ENCODE measurements at regions not wholly inside any gene's neighbourhood (a gene's known extent, or its start where the extent isn't known, plus 50 kb on each side); places are given as distances from the start of the nearest gene placed in this dataset.
A peak's percentile ranks its signal among the peaks of the same experiment; 100 is the strongest.

GRCh38 chr14:82704218-82704617, 1170.6 kb upstream of the SEL1L start:
- no peaks in the 10 kb centered on the region for H3K27me3 ChIP-seq (ENCODE audit: insufficient read depth, low read depth)
- no peaks in the 10 kb centered on the region for H3K36me3 ChIP-seq (ENCODE audit: insufficient read depth)
- H3K79me2 ChIP-seq (ENCODE audit: insufficient read depth, low read depth): no peaks in the 10 kb centered on the region
- no peak overlapping the region for H3K4me2 ChIP-seq
- H3K27ac ChIP-seq: no peak overlapping the region
- H4K20me1 ChIP-seq (ENCODE audit: insufficient read depth): no peaks in the 10 kb centered on the region
- no peak overlapping the region for H3K9ac ChIP-seq
- no peak overlapping the region for H2AFZ ChIP-seq (ENCODE audit: low read depth)
- H3K4me1 ChIP-seq (ENCODE audit: low read depth, poor library complexity, severe bottlenecking): no peaks in the 10 kb centered on the region
- H3K4me3 ChIP-seq (IDR thresholded peaks at IDR 0.05; ENCODE audit: insufficient read depth, low read depth, low read length): no peak overlapping the region
- no peak for TF ChIP-seq CTCF (conservative IDR thresholded peaks at IDR 0.05; ENCODE audit: low read depth, low read length)

GRCh38 chr14:82710267-82710841, 1176.7 kb upstream of the SEL1L start:
- peak; percentile 78 for TF ChIP-seq CTCF (conservative IDR thresholded peaks at IDR 0.05; ENCODE audit: low read depth, low read length)
- H3K27me3 ChIP-seq (ENCODE audit: insufficient read depth, low read depth): no peaks in the 10 kb centered on the region
- H4K20me1 ChIP-seq (ENCODE audit: insufficient read depth): no peaks in the 10 kb centered on the region
- H3K36me3 ChIP-seq (ENCODE audit: insufficient read depth): no peaks in the 10 kb centered on the region
- H2AFZ ChIP-seq (ENCODE audit: low read depth): no peak overlapping the region
- H3K4me2 ChIP-seq: no peak overlapping the region
- H3K9ac ChIP-seq: no peak overlapping the region
- no peaks in the 10 kb centered on the region for H3K4me1 ChIP-seq (ENCODE audit: low read depth, poor library complexity, severe bottlenecking)
- H3K27ac ChIP-seq: no peak overlapping the region
- no peak overlapping the region for H3K4me3 ChIP-seq (IDR thresholded peaks at IDR 0.05; ENCODE audit: insufficient read depth, low read depth, low read length)
- no peaks in the 10 kb centered on the region for H3K79me2 ChIP-seq (ENCODE audit: insufficient read depth, low read depth)

GRCh38 chr14:82719617-82720016, 1186.0 kb upstream of the SEL1L start:
- no peaks in the 10 kb centered on the region for H4K20me1 ChIP-seq (ENCODE audit: insufficient read depth)
- no peak overlapping the region for H2AFZ ChIP-seq (ENCODE audit: low read depth)
- H3K79me2 ChIP-seq (ENCODE audit: insufficient read depth, low read depth): no peaks in the 10 kb centered on the region
- H3K27me3 ChIP-seq (ENCODE audit: insufficient read depth, low read depth): no peaks in the 10 kb centered on the region
- H3K4me1 ChIP-seq (ENCODE audit: low read depth, poor library complexity, severe bottlenecking): no peaks in the 10 kb centered on the region
- TF ChIP-seq CTCF (conservative IDR thresholded peaks at IDR 0.05; ENCODE audit: low read depth, low read length): no peak
- H3K9ac ChIP-seq: no peak overlapping the region
- no peak overlapping the region for H3K4me2 ChIP-seq
- no peak overlapping the region for H3K27ac ChIP-seq
- H3K4me3 ChIP-seq (IDR thresholded peaks at IDR 0.05; ENCODE audit: insufficient read depth, low read depth, low read length): no peak overlapping the region
- H3K36me3 ChIP-seq (ENCODE audit: insufficient read depth): no peaks in the 10 kb centered on the region

GRCh38 chr14:82720431-82720830, 1186.8 kb upstream of the SEL1L start:
- H3K79me2 ChIP-seq (ENCODE audit: insufficient read depth, low read depth): no peaks in the 10 kb centered on the region
- no peak for TF ChIP-seq CTCF (conservative IDR thresholded peaks at IDR 0.05; ENCODE audit: low read depth, low read length)
- no peak overlapping the region for H3K9ac ChIP-seq
- no peaks in the 10 kb centered on the region for H3K36me3 ChIP-seq (ENCODE audit: insufficient read depth)
- H3K4me3 ChIP-seq (IDR thresholded peaks at IDR 0.05; ENCODE audit: insufficient read depth, low read depth, low read length): no peak overlapping the region
- no peak overlapping the region for H2AFZ ChIP-seq (ENCODE audit: low read depth)
- no peaks in the 10 kb centered on the region for H3K4me1 ChIP-seq (ENCODE audit: low read depth, poor library complexity, severe bottlenecking)
- no peaks in the 10 kb centered on the region for H4K20me1 ChIP-seq (ENCODE audit: insufficient read depth)
- H3K27ac ChIP-seq: no peak overlapping the region
- H3K27me3 ChIP-seq (ENCODE audit: insufficient read depth, low read depth): no peaks in the 10 kb centered on the region
- no peak overlapping the region for H3K4me2 ChIP-seq
